ENCODE measurements at regions not wholly inside any gene's neighbourhood (a gene's known extent, or its start where the extent isn't known, plus 50 kb on each side); places are given as distances from the start of the nearest gene placed in this dataset.

- H3K4me1 ChIP-seq (ENCODE audit: insufficient read depth, low read length), result peaks cover 3% of the 10 kb centered on the region; the same call in 1 of the 2 replicates
- no peak overlapping the region for H3K4me3 ChIP-seq (ENCODE audit: low read length)
- no peaks in the 10 kb centered on the region for H3K9me3 ChIP-seq (ENCODE audit: insufficient read depth, low read depth, low read length)
- no peaks in the 10 kb centered on the region for H3K27me3 ChIP-seq (ENCODE audit: insufficient read depth, low read length)
- no peaks in the 10 kb centered on the region for H3K36me3 ChIP-seq (ENCODE audit: insufficient read depth, low read depth, low read length)
- H3K9ac ChIP-seq (ENCODE audit: low read depth, low read length), result no peak overlapping the region
- no peak overlapping the region for H3K27ac ChIP-seq (ENCODE audit: low read length)
Observed at GRCh38 chrX:110408949-110409588, 50.4 kb downstream of the RTL9 start.

- H3K4me1 ChIP-seq (ENCODE audit: insufficient read depth, low read length), result no peaks in the 10 kb centered on the region; the same call in 1 of the 2 replicates
- no peaks in the 10 kb centered on the region for H3K27me3 ChIP-seq (ENCODE audit: insufficient read depth, low read length)
- H3K36me3 ChIP-seq (ENCODE audit: insufficient read depth, low read depth, low read length), result no peaks in the 10 kb centered on the region
- H3K27ac ChIP-seq (ENCODE audit: low read length), result no peak overlapping the region
- no peaks in the 10 kb centered on the region for H3K9me3 ChIP-seq (ENCODE audit: insufficient read depth, low read depth, low read length)
- H3K9ac ChIP-seq (ENCODE audit: low read depth, low read length), result no peak overlapping the region
- no peak overlapping the region for H3K4me3 ChIP-seq (ENCODE audit: low read length)
Observed at GRCh38 chrX:110409925-110410324, 51.3 kb downstream of the RTL9 start.

GRCh38 chrX:110410603-110411002 is 52.0 kb downstream of the RTL9 start:
- no peaks in the 10 kb centered on the region for H3K36me3 ChIP-seq (ENCODE audit: insufficient read depth, low read depth, low read length)
- H3K4me3 ChIP-seq (ENCODE audit: low read length), result no peak overlapping the region
- no peaks in the 10 kb centered on the region for H3K4me1 ChIP-seq (ENCODE audit: insufficient read depth, low read length)
- no peak overlapping the region for H3K9ac ChIP-seq (ENCODE audit: low read depth, low read length)
- H3K27me3 ChIP-seq (ENCODE audit: insufficient read depth, low read length), result no peaks in the 10 kb centered on the region
- no peaks in the 10 kb centered on the region for H3K9me3 ChIP-seq (ENCODE audit: insufficient read depth, low read depth, low read length)
- H3K27ac ChIP-seq (ENCODE audit: low read length), result no peak overlapping the region

GRCh38 chrX:110412971-110413726 is 54.5 kb downstream of the RTL9 start:
- Histone ChIP-seq H3K9ac (ENCODE audit: low read depth, low read length) (0 out of 2 replicates have a peak overlapping the region, but pooled peaks have one; percentile 45), H3K27ac (ENCODE audit: low read length) (no peak overlapping the region), H3K36me3 (ENCODE audit: insufficient read depth, low read depth, low read length) (no peaks in the 10 kb centered on the region)

GRCh38 chrX:110413727-110414124 is 55.1 kb downstream of the RTL9 start:
- no peaks in the 10 kb centered on the region for H3K27me3 ChIP-seq (ENCODE audit: insufficient read depth, low read length)
- H3K4me1 ChIP-seq (ENCODE audit: insufficient read depth, low read length), result peaks cover 3% of the 10 kb centered on the region; the same call in 1 of the 2 replicates
- H3K9ac ChIP-seq (ENCODE audit: low read depth, low read length), result no peak overlapping the region
- H3K36me3 ChIP-seq (ENCODE audit: insufficient read depth, low read depth, low read length), result no peaks in the 10 kb centered on the region
- no peak overlapping the region for H3K4me3 ChIP-seq (ENCODE audit: low read length)
- no peaks in the 10 kb centered on the region for H3K9me3 ChIP-seq (ENCODE audit: insufficient read depth, low read depth, low read length)
- no peak overlapping the region for H3K27ac ChIP-seq (ENCODE audit: low read length)

More at GRCh38 chrX:110412971-110413726, 54.5 kb downstream of the RTL9 start:
- Histone ChIP-seq H3K4me3 (ENCODE audit: low read length) (peak overlapping the region; percentile 49; the same call in 1 of the 2 replicates), H3K27me3 (ENCODE audit: insufficient read depth, low read length) (no peaks in the 10 kb centered on the region), H3K9me3 (ENCODE audit: insufficient read depth, low read depth, low read length) (no peaks in the 10 kb centered on the region), H3K4me1 (ENCODE audit: insufficient read depth, low read length) (peaks cover 3% of the 10 kb centered on the region; the same call in 1 of the 2 replicates)

GRCh38 chrX:110414273-110414672 is 55.6 kb downstream of the RTL9 start:
- no peaks in the 10 kb centered on the region for H3K9me3 ChIP-seq (ENCODE audit: insufficient read depth, low read depth, low read length)
- H3K27me3 ChIP-seq (ENCODE audit: insufficient read depth, low read length), result no peaks in the 10 kb centered on the region
- H3K4me1 ChIP-seq (ENCODE audit: insufficient read depth, low read length), result peaks cover 3% of the 10 kb centered on the region; the same call in 1 of the 2 replicates
- H3K4me3 ChIP-seq (ENCODE audit: low read length), result no peak overlapping the region
- H3K36me3 ChIP-seq (ENCODE audit: insufficient read depth, low read depth, low read length), result no peaks in the 10 kb centered on the region
- no peak overlapping the region for H3K9ac ChIP-seq (ENCODE audit: low read depth, low read length)
- H3K27ac ChIP-seq (ENCODE audit: low read length), result no peak overlapping the region

GRCh38 chrX:110414679-110415439 is 56.2 kb downstream of the RTL9 start:
- Histone ChIP-seq H3K4me3 (ENCODE audit: low read length) (no peak overlapping the region), H3K27ac (ENCODE audit: low read length) (no peak overlapping the region)

GRCh38 chrX:110415440-110416170 is 57.0 kb downstream of the RTL9 start:
- Histone ChIP-seq H3K27me3 (ENCODE audit: insufficient read depth, low read length) (no peaks in the 10 kb centered on the region), H3K4me3 (ENCODE audit: low read length) (no peak overlapping the region), H3K9ac (ENCODE audit: low read depth, low read length) (no peak overlapping the region), H3K36me3 (ENCODE audit: insufficient read depth, low read depth, low read length) (no peaks in the 10 kb centered on the region), H3K9me3 (ENCODE audit: insufficient read depth, low read depth, low read length) (no peaks in the 10 kb centered on the region), H3K4me1 (ENCODE audit: insufficient read depth, low read length) (peaks cover 3% of the 10 kb centered on the region; the same call in 1 of the 2 replicates), H3K27ac (ENCODE audit: low read length) (no peak overlapping the region)

More at GRCh38 chrX:110414679-110415439, 56.2 kb downstream of the RTL9 start:
- Histone ChIP-seq H3K36me3 (ENCODE audit: insufficient read depth, low read depth, low read length) (no peaks in the 10 kb centered on the region), H3K9me3 (ENCODE audit: insufficient read depth, low read depth, low read length) (no peaks in the 10 kb centered on the region), H3K4me1 (ENCODE audit: insufficient read depth, low read length) (peaks cover 3% of the 10 kb centered on the region; the same call in 1 of the 2 replicates), H3K9ac (ENCODE audit: low read depth, low read length) (no peak overlapping the region), H3K27me3 (ENCODE audit: insufficient read depth, low read length) (no peaks in the 10 kb centered on the region)

GRCh38 chrX:110417128-110417527 is 58.5 kb downstream of the RTL9 start:
- no peaks in the 10 kb centered on the region for H3K9me3 ChIP-seq (ENCODE audit: insufficient read depth, low read depth, low read length)
- H3K27me3 ChIP-seq (ENCODE audit: insufficient read depth, low read length), result no peaks in the 10 kb centered on the region; the same call in 1 of the 2 replicates
- H3K4me1 ChIP-seq (ENCODE audit: insufficient read depth, low read length), result peaks cover 3% of the 10 kb centered on the region; the same call in 1 of the 2 replicates
- H3K27ac ChIP-seq (ENCODE audit: low read length), result no peak overlapping the region
- H3K4me3 ChIP-seq (ENCODE audit: low read length), result no peak overlapping the region
- no peak overlapping the region for H3K9ac ChIP-seq (ENCODE audit: low read depth, low read length)
- H3K36me3 ChIP-seq (ENCODE audit: insufficient read depth, low read depth, low read length), result no peaks in the 10 kb centered on the region

GRCh38 chrX:110418316-110419235 is 59.9 kb downstream of the RTL9 start:
- Histone ChIP-seq H3K4me3 (ENCODE audit: low read length) (no peak overlapping the region), H3K4me1 (ENCODE audit: insufficient read depth, low read length) (peaks cover 3% of the 10 kb centered on the region; the same call in 1 of the 2 replicates), H3K36me3 (ENCODE audit: insufficient read depth, low read depth, low read length) (no peaks in the 10 kb centered on the region), H3K27ac (ENCODE audit: low read length) (no peak overlapping the region), H3K9ac (ENCODE audit: low read depth, low read length) (no peak overlapping the region), H3K9me3 (ENCODE audit: insufficient read depth, low read depth, low read length) (no peaks in the 10 kb centered on the region), H3K27me3 (ENCODE audit: insufficient read depth, low read length) (no peaks in the 10 kb centered on the region; the same call in 1 of the 2 replicates)
